ENCODE measurements at regions not wholly inside any gene's neighbourhood (a gene's known extent, or its start where the extent isn't known, plus 50 kb on each side); places are given as distances from the start of the nearest gene placed in this dataset.

GRCh38 chr4:104975617-104976016 lies 171.1 kb upstream of the TET2 start (continued):
- TF ChIP-seq SRF (IDR thresholded peaks at IDR 0.05; ENCODE audit: low read depth, low read length) (no peak), JUND (IDR thresholded peaks at IDR 0.05; ENCODE audit: low read length) (no peak), KDM5A (IDR thresholded peaks at IDR 0.05; ENCODE audit: low read length) (no peak)

Data from H1 (cell line).